Aorta (tissue), 5 donors: ENCODE measurements at regions not wholly inside any gene's neighbourhood (a gene's known extent, or its start where the extent isn't known, plus 50 kb on each side); places are given as distances from the start of the nearest gene placed in this dataset.

ENCODE experiments used
- ATAC-seq: fragments of 200-7000 bp; cut with Tn5 transposase; one replicate; pipeline ENCODE4 v1.9.1; 2022; ENCODE audit warnings: moderate library complexity; ENCODE audit not compliant: low FRiP score
- DNase-seq, 2 donors: peaks; one replicate each; pipeline ENCODE4 v3.0.0-alpha.2; 2020
- H3K27ac ChIP-seq, 2 donors: one replicate each; pipeline ENCODE4 v1.5.1; 2013; ENCODE audit warnings: low read length in 2 of 2, mild to moderate bottlenecking in 2 of 2, moderate library complexity in 2 of 2, control low read depth in 1 of 2, inconsistent platforms in 1 of 2, low read depth in 1 of 2
- H3K27me3 ChIP-seq, 2 donors: one replicate each; pipeline ENCODE4 v1.6.1; 2013; ENCODE audit warnings: control low read depth in 1 of 2, low read length in 1 of 2, mild to moderate bottlenecking in 1 of 2, moderate library complexity in 1 of 2; ENCODE audit not compliant: insufficient read depth in 2 of 2, control insufficient read depth in 1 of 2
- H3K36me3 ChIP-seq, 2 donors: one replicate each; pipeline ENCODE4 v1.6.1; 2013; ENCODE audit warnings: control low read depth in 1 of 2, low read length in 1 of 2, mild to moderate bottlenecking in 1 of 2; ENCODE audit not compliant: insufficient read depth in 2 of 2, control insufficient read depth in 1 of 2
- H3K4me1 ChIP-seq, 2 donors: one replicate each; pipeline ENCODE4 v1.6.1; 2013; ENCODE audit warnings: low read length in 2 of 2, control low read depth in 1 of 2, mild to moderate bottlenecking in 1 of 2, moderate library complexity in 1 of 2; ENCODE audit not compliant: insufficient read depth in 2 of 2, control insufficient read depth in 1 of 2
- H3K4me3 ChIP-seq, 2 donors: one replicate each; pipeline ENCODE4 v1.5.1; 2013; ENCODE audit warnings: low read length in 2 of 2, control low read depth in 1 of 2, mild to moderate bottlenecking in 1 of 2
- H3K9me3 ChIP-seq: one replicate; pipeline ENCODE4 v1.6.1; 2013; ENCODE audit warnings: mild to moderate bottlenecking, low read length; ENCODE audit not compliant: control insufficient read depth
- WGBS, 2 donors: extraction: QIAGEN DNeasy Blood & Tissue Kit; methylation state at CpG; one replicate each; pipeline ENCODE4 v1.1.7; 2013; 5-methylcytosine and 5-hydroxymethylcytosine counted together
- intact Hi-C, 2 donors: fragments of 100-400 bp; cut with DNase I; formaldehyde crosslinking; loops; one replicate each; pipeline versions ENCODE4 v1.14.2 to v1.15.0; 2022
- donor health status: healthy with polysubstance abuse.
- donor health status: Bipolar disorder and iron deficiency.
- donor health status: DM: no; HTN: no; CAD: no.
- donor health status: DM: no; HTN: no; CAD: no.
- donor health status: DM: yes; HTN: yes; CAD: no.

DNA sequence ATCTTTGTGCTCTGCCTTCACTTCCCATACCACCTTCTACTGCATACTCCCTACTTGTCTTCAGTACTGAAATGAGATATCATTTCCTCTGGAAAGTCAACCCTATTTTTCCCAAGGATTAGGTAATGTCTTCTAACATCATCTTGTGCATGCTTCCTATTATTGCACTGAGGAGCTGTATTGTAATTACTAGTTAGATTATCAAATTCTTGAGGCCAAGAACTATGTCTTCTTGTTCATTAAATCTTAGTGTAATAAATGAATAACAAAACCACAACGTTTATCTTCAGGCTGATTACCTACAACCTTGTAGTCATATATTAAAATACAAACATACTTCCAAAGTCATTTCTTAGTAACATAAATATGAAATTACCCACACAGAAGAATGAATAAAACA, 87.9 kb upstream of the POU5F2 start:
- intact Hi-C loops = no loop called here
- no peak for DNase-seq
- Histone ChIP-seq H3K4me1 (no peaks in the 10 kb centered on the region), H3K27ac (no peak overlapping the region), H3K9me3 (no peaks in the 10 kb centered on the region), H3K27me3 (no peaks in the 10 kb centered on the region), H3K4me3 (no peak overlapping the region), H3K36me3 (no peaks in the 10 kb centered on the region)
- no peak for ATAC-seq
- WGBS, 2 donors = 86 to 92% methylated on average over 1 of the region's 1 CpG

GRCh38 chr5:93821891-93822415, 80.6 kb upstream of the POU5F2 start:
- DNase-seq = no peak
- Histone ChIP-seq H3K9me3 (no peaks in the 10 kb centered on the region), H3K27ac (no peak overlapping the region), H3K27me3 (no peaks in the 10 kb centered on the region), H3K36me3 (no peaks in the 10 kb centered on the region), H3K4me1 (no peaks in the 10 kb centered on the region), H3K4me3 (no peak overlapping the region)
- no peak for ATAC-seq
- WGBS, 2 donors = 67% methylated on average over 4 of the region's 4 CpGs
- intact Hi-C loops = no loop called here

GRCh38 chr5:93819668-93820067, 78.3 kb upstream of the POU5F2 start:
- Histone ChIP-seq H3K4me3 (no peak overlapping the region), H3K36me3 (no peaks in the 10 kb centered on the region), H3K4me1 (no peaks in the 10 kb centered on the region), H3K27ac (no peak overlapping the region), H3K9me3 (no peaks in the 10 kb centered on the region), H3K27me3 (no peaks in the 10 kb centered on the region)
- no peak for DNase-seq
- intact Hi-C loops = no loop called here
- ATAC-seq = no peak
- 91 to 98% methylated on average over 1 of the region's 1 CpG for WGBS, 2 donors

DNA sequence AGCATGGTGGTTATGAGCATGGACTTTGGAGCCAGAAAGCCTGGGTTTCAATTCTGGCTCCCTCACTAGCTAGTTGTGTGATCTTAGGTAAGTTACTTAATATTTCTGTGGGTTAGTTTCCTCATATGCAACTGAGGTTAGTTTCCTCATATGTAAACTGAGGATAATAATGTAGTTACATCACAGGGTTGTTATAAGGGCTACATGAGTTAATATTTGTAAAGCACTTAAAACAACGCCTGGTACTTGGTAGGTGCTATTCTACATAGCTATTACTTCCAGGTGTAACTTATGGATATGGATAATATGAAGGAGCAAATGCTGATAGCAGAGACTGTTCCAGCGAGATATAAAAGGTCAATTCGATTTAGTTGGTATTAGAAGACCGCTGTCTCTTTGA, 69.4 kb upstream of the POU5F2 start:
- ATAC-seq = no peak
- 98 to 99% methylated on average over 4 of the region's 4 CpGs for WGBS, 2 donors

GRCh38 chr5:93809430-93809829, 68.0 kb upstream of the POU5F2 start:
- Histone ChIP-seq H3K9me3 (no peaks in the 10 kb centered on the region), H3K4me3 (no peak overlapping the region), H3K27me3 (no peaks in the 10 kb centered on the region), H3K36me3 (no peaks in the 10 kb centered on the region), H3K4me1 (no peaks in the 10 kb centered on the region), H3K27ac (no peak overlapping the region)
- no peak for DNase-seq
- intact Hi-C loops = no loop called here
- ATAC-seq = no peak
- WGBS, 2 donors = 86 to 89% methylated on average over 1 of the region's 1 CpG

More for the DNA sequence above, 69.4 kb upstream of the POU5F2 start:
- Histone ChIP-seq H3K27ac (no peak overlapping the region), H3K9me3 (no peaks in the 10 kb centered on the region), H3K4me1 (no peaks in the 10 kb centered on the region), H3K27me3 (no peaks in the 10 kb centered on the region), H3K36me3 (no peaks in the 10 kb centered on the region), H3K4me3 (no peak overlapping the region)
- no peak for DNase-seq
- intact Hi-C loops = no loop called here

GRCh38 chr5:93807846-93808245, 66.4 kb upstream of the POU5F2 start:
- no peaks in the 10 kb centered on the region for H3K4me1 ChIP-seq
- no peak overlapping the region for H3K4me3 ChIP-seq
- no peaks in the 10 kb centered on the region for H3K27me3 ChIP-seq
- ATAC-seq (no peak), DNase-seq (no peak)
- WGBS, 2 donors = 96 to 97% methylated on average over 6 of the region's 6 CpGs
- no peak overlapping the region for H3K27ac ChIP-seq
- no peaks in the 10 kb centered on the region for H3K36me3 ChIP-seq
- no peaks in the 10 kb centered on the region for H3K9me3 ChIP-seq
- intact Hi-C loops = no loop called here

DNA sequence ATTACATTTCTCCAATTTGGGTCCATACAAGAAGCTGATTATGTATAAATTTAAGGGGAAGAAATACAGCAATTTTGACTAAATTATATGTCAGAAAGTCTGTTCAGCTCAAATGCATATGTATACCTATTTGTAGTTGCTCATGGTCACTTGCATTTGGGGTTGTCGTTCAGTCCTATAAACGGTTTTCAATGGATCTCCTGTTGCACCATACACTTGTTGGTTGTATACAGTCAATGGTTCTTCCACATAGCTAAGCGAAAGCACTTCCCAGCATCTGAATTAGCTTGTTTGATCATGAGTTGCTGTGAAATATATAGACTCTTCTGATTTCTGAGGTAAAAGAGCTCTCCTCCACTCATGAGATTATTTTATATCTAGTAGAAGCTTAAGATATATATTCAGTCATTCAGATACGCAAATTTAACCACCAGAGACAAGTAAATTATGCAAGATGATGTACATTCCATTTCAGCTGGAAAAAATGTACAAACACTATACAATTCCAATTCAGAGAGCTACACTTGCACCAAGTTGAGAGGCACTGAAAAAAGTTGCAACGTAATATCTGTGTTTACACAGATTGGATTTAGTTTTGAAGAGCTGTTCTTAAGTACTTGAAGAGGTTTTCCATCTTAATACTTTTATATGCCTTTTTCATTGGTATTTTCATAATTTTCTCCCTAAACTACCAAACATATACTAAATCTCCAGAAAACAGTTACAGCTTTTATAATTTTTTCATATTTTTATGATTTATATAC, 64.4 kb upstream of the POU5F2 start:
- no peak for DNase-seq
- 93 to 94% methylated on average over 5 of the region's 5 CpGs for WGBS, 2 donors
- Histone ChIP-seq H3K36me3 (no peaks in the 10 kb centered on the region), H3K27me3 (no peaks in the 10 kb centered on the region), H3K4me3 (no peak overlapping the region), H3K27ac (no peak overlapping the region), H3K4me1 (no peaks in the 10 kb centered on the region), H3K9me3 (no peaks in the 10 kb centered on the region)
- intact Hi-C loops = no loop called here
- ATAC-seq = no peak

DNA sequence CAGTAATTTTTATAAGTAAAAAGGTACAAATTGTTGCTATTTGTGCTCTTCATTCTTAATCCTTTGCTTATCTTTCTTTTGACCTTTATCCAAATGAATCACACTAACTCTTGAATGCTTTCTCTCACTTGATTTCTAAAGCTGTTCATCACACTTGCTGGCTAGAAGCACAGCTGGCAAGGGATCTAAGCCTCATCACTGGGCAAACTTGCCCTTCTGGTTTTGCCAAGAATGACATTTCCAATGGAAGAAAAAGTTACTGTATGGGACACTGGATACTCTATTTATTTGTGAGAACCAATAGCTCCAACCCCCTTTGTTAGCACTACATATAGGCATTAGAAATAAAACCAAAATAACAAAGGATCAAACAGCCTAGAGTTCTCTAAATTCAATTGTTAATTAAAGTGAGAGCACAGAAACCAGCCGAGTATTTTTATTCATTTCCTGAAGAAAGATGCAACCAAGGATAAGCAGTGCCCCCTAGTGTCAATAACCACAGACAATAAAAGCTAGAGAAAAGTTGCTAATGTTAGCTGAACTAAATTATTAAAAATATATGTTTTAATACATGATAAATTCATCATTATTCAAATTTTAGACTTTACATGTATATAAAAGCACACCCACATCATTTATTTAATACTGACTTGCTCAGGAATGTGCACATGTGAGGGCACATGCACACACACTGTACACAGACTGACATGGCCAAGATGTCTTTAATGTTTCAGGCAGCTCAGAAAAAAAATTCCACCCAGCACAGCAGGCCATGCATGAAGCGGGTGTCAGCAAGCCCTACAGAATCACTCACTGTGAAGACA, 59.8 kb upstream of the POU5F2 start:
- Histone ChIP-seq H3K4me3 (no peak overlapping the region), H3K27me3 (no peaks in the 10 kb centered on the region), H3K9me3 (no peaks in the 10 kb centered on the region), H3K27ac (no peak overlapping the region), H3K4me1 (no peaks in the 10 kb centered on the region), H3K36me3 (no peaks in the 10 kb centered on the region)
- no peak for ATAC-seq
- DNase-seq = no peak
- intact Hi-C loops = loop anchor here (5.0 kb wide), 1 partner anchor 219 kb away; the partner anchor contains the start of genes NR2F1 (in 2 of the 2) and NR2F1-AS1 (in 2 of the 2)
- 29 to 33% methylated on average over 2 of the region's 2 CpGs for WGBS, 2 donors
